GM20431 (cell line): ENCODE measurements at regions not wholly inside any gene's neighbourhood (a gene's known extent, or its start where the extent isn't known, plus 50 kb on each side); places are given as distances from the start of the nearest gene placed in this dataset.
"Not testable (repeated sequence)": the region's sequence is repeated elsewhere in the genome, so short reads cannot be mapped to it uniquely, and the experiment has no call there.

Source experiments
- in situ Hi-C: fragments of 300-500 bp; cut with MseI, MboI; formaldehyde crosslinking; loops from one replicate; pipeline ENCODE4 v1.15.0; 2020; ENCODE audit warnings: low sequenced_read_pairs; ENCODE audit not compliant: unreplicated experiment

DNA sequence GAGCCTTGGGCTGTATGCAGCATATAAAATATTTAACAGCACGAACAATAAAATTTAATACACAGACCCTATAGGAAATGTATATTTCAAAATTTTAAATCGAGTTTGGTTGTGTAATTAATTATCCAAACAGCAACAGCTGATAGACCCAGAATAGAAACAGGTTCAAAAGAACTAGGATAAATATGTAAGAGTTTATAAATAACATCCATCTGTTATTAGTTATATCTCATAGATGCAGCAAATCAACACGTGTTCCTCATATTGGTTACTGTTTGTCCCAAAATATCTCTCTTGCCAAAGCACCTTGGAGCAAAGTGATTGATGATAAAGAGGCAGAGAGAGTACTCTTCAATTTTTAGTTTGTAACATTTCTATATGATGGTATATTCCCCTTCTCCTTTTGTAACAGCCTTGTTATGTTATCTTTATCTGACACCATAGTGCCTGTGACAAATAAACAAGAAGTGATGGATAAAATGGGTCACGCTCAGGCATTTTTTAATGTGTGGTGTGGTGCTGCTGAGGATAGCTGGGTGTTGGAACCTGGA is 260.6 kb upstream of the NBEA start:
- in situ Hi-C loops, result no loop called here

- in situ Hi-C loops, result no loop called here
Observed at GRCh38 chr13:34695063-34695462, 247.0 kb upstream of the NBEA start.

GRCh38 chr13:34696296-34696695 is 245.8 kb upstream of the NBEA start:
- in situ Hi-C loops, result no loop called here

DNA sequence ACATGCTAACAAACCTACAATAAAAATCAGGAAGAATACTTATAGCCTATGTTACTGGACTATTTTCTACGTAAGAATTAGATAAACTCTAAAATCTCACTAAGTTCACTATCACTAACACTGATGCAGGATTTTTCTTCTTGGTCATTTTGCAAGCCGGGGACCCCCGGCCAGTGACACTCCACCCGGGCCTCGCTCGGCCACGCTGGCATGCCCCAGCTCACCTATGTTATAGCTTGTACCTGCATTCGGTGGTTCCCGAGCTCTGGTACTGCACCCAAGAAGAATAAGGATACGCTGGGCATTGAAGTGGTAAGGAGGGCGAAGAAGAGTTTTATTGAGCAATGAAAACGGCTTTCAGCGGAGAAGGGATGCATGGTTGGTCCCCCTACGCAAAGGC is 245.3 kb upstream of the NBEA start:
- in situ Hi-C loops, result no loop called here

DNA sequence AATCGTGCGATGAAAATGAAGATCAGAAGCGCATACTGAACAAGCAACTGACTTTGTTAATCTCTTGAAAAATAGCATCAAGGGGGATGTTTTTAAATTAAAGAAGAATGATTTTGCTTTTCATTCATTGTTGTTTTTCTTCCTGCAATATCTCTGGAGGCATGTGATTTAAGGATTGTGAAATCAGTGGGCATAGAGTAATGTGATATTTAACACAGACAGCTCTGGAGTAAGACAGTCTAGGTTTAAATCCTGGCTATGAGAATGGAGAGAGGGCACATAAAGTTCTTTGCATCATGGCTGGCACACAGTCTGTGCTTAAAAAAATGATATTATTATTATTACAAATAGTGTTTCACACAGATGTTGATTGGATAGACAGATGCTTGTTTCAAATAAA is 243.1 kb upstream of the NBEA start:
- in situ Hi-C loops, result no loop called here

- in situ Hi-C loops, result no loop called here
Observed at GRCh38 chr13:34700155-34700554, 241.9 kb upstream of the NBEA start.

DNA sequence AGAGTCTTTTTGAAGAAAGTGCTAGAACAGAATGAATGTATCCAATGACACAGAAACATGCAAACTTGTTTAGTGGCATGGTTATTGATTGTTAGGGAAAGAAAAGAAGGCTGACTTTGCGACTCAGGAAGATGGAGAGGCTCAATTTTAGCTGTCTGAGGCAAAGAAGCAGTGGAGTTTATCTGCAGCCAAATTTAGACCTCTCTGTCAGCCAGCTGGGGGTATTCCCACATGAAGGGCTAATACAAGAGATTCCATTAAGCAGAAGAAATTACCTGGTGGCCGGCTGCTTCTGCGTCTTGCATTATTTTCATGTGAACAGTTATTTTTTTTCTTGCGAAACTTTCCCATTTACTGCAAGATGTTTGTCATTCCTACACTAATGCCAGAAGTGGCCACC is 240.2 kb upstream of the NBEA start:
- in situ Hi-C loops, result no loop called here

DNA sequence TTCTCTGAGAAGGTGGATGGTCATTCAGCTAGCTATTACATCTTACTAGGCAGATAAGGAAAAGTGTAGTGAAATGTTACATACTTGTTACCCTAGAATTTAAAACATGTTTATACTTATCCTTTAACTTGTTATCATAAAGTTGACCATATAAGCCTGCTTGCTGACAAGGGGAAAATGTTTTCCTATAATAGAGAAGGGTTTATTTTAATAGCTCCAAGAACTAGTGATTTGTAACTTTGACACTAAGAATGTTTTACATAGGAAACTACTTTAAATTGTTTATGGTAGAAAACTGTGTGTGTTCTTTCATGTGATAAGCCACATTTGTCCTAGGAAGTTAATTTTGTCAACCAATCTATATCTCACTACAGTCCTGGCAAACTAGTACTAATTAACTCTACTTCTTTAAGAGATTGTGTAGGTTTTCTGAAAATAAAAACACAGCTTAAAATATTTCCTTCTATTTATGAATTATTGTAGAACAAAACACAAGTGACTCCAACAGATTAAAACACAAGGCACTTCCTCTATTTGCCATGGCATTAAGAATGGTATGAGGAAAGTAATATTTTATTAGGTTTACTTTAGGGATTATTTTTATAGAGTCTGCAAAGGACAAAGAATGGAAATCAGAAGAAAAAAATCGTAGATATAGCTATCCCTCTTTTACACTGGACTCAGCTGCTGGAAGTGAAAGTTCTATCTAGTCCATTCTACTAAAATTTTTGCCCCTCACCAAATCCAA is 233.3 kb upstream of the NBEA start:
- in situ Hi-C loops, result no loop called here

GRCh38 chr13:34719060-34719875 is 222.8 kb upstream of the NBEA start:
- in situ Hi-C loops, result no loop called here

- in situ Hi-C loops, result no loop called here
Observed at GRCh38 chr13:34720618-34721017, 221.5 kb upstream of the NBEA start.

GRCh38 chr13:34721631-34722595 is 220.2 kb upstream of the NBEA start:
- in situ Hi-C loops, result no loop called here

DNA sequence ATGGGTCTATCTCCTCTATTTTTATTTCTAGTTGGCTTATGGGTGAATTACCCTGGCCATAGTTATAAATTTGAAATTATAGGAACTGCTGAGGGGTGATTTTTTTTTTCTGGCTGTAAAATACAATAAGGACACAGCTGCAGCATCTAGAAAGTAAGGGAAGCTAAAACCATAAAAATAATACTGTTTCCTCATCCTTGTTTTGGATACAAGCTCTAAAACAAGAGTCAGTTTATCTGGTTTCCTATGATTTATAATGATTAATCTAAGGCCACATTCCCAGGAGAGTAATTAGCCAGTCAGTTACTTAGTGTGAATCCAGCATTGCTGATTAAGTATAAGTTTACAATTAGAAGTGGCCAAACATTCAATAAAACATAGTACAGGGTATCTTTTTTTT is 219.1 kb upstream of the NBEA start:
- in situ Hi-C loops, result no loop called here

DNA sequence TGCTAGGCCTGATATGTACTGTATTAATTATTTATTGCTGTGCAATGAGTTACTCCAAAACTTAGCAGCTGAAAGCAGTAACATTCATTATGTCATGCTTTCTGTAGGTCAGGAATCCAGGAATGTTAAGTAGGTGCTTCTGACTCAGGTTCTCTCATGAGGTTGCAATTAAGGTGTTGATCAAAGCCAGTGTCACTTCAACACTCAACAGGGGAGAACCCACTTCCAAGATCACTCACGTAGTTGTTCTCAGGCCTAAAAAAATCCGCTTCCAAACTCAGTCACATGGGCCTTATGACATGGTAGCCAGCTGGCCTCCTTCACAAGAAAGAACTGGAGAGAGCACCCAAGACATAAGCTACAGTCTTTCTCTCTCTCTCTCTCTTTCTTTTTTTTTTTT is 211.1 kb upstream of the NBEA start:
- in situ Hi-C loops, result no loop called here

GRCh38 chr13:34731486-34731885 is 210.6 kb upstream of the NBEA start:
- in situ Hi-C loops, result no loop called here

- in situ Hi-C loops, result no loop called here
Observed at GRCh38 chr13:34733721-34734120, 208.3 kb upstream of the NBEA start.

DNA sequence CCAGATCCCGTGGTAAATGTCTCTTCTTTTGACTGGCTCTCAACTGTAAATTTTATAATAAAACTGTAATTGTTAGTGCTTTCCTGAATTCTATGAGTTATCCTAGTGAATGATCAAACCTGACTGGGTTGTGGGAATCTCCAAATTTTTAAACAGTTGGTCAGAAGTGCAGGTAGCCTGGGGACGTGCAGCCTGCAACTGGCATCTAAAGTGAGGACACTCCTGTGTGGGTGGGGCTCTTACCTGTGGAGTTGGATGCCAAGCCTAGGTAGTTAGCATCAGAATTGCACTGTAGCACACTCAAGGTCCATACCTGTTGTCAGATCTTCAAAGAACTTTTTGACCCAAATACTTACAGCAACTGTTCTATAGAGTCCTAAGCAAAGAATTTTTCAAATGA is 207.1 kb upstream of the NBEA start:
- in situ Hi-C loops, result no loop called here

DNA sequence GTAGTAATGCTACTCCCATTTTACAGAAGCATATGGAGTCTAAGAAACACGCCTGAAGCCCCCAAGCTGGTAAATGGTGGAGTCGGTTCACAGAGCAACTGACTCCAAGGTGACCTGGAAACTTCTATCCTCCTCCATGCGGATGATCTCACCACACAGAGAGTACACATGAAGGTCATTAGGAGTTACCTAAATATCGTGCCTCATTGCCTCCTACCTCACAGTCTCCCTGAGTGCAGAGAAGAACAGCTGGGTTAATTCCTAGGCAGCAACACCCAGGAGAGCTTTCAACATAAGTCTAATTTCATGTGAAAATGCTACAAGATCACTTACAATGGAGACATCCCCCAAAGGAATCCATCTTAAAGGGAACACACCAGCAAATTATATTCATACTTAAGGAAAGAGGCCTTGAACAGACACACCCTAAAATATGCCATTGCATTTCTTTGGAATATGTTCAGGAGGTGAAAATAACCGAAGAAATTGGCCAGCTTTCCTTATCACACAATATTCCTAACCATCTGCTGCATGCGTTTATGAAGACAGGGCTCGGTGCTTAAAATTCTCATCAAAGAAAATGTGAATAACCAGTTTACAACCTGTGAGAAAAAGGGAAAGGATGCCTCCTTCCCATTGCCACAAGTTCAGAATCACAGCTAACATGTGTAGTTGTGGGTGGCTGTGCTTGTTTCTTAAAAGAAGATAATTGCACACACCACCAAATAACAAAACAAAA is 203.6 kb upstream of the NBEA start:
- in situ Hi-C loops, result no loop called here

GRCh38 chr13:34747056-34747455 is 195.0 kb upstream of the NBEA start:
- in situ Hi-C loops, result not testable (repeated sequence)

DNA sequence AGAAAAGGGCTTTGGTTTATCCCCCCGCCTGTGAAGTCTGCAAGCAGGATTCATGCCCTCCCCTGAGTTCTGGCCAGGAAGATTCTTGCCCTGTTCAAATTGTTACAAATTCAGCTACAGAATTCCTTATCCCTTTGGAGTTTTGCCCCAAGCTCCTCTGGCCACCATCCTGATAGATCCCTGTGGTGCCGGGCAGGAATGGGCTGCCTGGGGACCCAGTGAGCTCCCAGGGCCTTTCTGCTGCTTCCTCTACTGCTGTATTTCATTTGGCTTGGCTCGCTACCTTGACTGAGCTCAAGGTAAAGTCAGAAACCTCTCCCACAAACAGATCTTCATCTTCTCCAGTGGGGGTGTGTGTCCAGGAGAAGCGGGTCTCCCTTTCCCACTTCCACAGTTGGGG is 194.6 kb upstream of the NBEA start:
- in situ Hi-C loops, result no loop called here

GRCh38 chr13:34748073-34748472 is 194.0 kb upstream of the NBEA start:
- in situ Hi-C loops, result no loop called here
